PFSK-1 (cell line): ENCODE measurements at regions not wholly inside any gene's neighbourhood (a gene's known extent, or its start where the extent isn't known, plus 50 kb on each side); places are given as distances from the start of the nearest gene placed in this dataset.

ENCODE experiments used
- FOXP2 ChIP-seq: optimal IDR thresholded peaks from 2 replicates; pipeline ENCODE3; 2011; ENCODE audit warnings: borderline replicate concordance, control low read depth, inconsistent platforms; ENCODE audit not compliant: insufficient read depth; ENCODE audit errors: extremely low read length, extremely low read depth
- POLR2AphosphoS5 ChIP-seq: IDR thresholded peaks from 2 replicates; pipeline ENCODE4 v1.6.1; 2012; ENCODE audit warnings: low read depth, mild to moderate bottlenecking, control low read depth, low read length, moderate library complexity
- SIN3A ChIP-seq: IDR thresholded peaks from 2 replicates; pipeline ENCODE4 v1.6.1; 2012; ENCODE audit warnings: mild to moderate bottlenecking, low read length, moderate library complexity, borderline replicate concordance; ENCODE audit not compliant: insufficient read depth
- TAF1 ChIP-seq: IDR thresholded peaks from 2 replicates; pipeline ENCODE4 v1.6.1; 2012; ENCODE audit warnings: low read length, control low read depth, borderline replicate concordance; ENCODE audit not compliant: insufficient read depth
- TF ChIP-seq, protein P1 (sequence below), 2 experiments: IDR thresholded peaks; 2 replicates each; pipeline versions ENCODE4 v1.6.1 to v1.8.0; 2011 to 2012; ENCODE audit warnings: low read depth in 2 of 2, low read length in 2 of 2, control low read depth in 1 of 2, inconsistent platforms in 1 of 2, mild to moderate bottlenecking in 1 of 2, moderate library complexity in 1 of 2; ENCODE audit not compliant: insufficient read depth in 1 of 2

DNA sequence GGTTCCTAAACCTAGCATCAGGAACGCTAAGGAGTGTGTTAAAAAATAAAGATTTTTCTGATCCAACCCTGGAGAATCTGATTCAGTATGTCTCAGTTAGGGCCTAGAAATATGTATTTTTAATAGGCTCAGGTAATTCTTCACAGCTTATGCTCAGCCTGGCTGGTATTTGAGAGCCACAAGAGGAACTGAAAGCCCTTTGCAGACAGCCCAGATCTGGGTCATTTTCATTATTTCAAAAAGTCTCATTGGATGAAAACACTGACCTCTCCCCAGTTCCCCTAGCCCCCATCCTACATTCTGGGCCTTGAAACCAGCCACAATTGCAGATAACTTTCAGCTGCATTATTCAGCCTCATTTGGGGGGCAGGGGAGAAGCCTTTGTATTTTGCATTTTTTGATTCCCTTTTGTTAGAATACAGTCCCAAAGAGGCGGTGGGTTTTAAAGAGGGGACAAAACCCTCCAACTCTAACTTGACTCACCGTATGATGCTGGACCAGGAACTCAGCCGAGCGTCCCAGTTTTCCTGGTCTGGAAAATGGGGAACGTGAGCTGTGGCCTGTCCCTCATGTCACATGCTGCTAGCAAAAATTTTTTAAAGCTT lies 66.0 kb upstream of the LARGE1 start:
- TF ChIP-seq POLR2AphosphoS5 (no peak), SIN3A (no peak), TAF1 (no peak), FOXP2 (no peak)
- TF ChIP-seq, protein P1, sequence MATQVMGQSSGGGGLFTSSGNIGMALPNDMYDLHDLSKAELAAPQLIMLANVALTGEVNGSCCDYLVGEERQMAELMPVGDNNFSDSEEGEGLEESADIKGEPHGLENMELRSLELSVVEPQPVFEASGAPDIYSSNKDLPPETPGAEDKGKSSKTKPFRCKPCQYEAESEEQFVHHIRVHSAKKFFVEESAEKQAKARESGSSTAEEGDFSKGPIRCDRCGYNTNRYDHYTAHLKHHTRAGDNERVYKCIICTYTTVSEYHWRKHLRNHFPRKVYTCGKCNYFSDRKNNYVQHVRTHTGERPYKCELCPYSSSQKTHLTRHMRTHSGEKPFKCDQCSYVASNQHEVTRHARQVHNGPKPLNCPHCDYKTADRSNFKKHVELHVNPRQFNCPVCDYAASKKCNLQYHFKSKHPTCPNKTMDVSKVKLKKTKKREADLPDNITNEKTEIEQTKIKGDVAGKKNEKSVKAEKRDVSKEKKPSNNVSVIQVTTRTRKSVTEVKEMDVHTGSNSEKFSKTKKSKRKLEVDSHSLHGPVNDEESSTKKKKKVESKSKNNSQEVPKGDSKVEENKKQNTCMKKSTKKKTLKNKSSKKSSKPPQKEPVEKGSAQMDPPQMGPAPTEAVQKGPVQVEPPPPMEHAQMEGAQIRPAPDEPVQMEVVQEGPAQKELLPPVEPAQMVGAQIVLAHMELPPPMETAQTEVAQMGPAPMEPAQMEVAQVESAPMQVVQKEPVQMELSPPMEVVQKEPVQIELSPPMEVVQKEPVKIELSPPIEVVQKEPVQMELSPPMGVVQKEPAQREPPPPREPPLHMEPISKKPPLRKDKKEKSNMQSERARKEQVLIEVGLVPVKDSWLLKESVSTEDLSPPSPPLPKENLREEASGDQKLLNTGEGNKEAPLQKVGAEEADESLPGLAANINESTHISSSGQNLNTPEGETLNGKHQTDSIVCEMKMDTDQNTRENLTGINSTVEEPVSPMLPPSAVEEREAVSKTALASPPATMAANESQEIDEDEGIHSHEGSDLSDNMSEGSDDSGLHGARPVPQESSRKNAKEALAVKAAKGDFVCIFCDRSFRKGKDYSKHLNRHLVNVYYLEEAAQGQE (IDR thresholded peaks at IDR 0.05; ENCODE audit: insufficient read depth in 1 of 2, low read depth in 2 of 2, low read length in 2 of 2), result no peak

DNA sequence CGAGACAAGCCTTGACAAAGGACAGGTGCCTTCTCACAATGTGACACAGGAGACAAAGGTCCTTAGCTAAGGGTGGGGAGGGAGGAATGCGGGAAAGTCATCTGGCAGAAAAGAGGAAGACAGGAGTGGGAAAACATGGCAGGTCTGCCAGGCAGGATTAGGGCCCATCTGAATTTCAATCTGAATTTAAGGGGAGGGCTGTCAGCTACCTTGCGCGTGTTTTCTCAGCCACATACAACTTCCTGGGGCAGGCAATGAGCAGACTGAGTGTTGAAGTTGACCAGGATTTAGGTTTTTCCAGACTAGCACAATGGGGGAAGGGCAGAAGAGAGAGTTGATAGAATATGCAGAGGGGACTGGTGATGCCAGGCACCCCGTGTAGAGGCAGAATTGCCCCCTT lies 66.7 kb upstream of the LARGE1 start:
- TF ChIP-seq TAF1, result no peak
- no peak for TF ChIP-seq FOXP2
- TF ChIP-seq SIN3A, result no peak
- TF ChIP-seq, protein P1 (IDR thresholded peaks at IDR 0.05; ENCODE audit: insufficient read depth in 1 of 2, low read depth in 2 of 2, low read length in 2 of 2), result no peak

DNA sequence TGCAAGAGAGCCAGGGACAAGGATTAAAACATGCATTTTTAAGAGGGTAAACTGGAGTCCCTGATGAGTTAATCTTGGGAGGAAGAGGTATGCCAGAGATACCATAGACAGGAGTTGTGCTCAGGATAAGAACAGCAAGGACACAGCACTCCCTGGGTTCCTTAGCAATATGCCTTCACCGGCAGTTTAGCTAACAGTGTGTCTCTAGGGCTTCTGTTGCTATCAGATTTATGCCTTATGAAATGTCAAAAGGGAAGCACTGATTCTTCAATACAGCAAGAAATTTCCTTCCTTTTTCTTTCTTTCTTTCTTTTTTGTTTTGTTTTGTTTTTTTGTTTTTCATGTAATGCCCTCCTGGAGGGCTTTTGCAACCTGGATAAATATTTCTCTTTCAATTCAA lies 71.3 kb upstream of the LARGE1 start:
- TF ChIP-seq TAF1, result no peak

DNA sequence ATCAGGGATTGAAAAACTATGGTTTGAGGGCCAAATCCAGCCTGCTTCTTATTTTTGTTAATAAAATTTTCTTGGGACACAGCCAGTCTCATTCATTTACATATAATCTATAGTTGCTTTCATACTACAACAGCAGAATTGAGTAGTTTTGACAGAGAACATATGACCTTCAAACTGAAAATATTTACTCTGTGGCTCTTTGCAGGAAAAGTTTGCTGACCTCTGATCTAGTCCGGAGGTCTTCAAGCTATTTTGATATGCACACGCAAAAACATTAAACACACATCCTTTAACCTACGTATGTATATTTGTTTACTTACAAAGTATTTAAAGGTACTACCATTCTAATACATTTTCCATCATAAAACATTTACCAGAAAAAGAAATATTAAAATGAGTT lies 76.5 kb upstream of the LARGE1 start:
- TF ChIP-seq, protein P1 (IDR thresholded peaks at IDR 0.05; ENCODE audit: insufficient read depth in 1 of 2, low read depth in 2 of 2, low read length in 2 of 2), result no peak
- TF ChIP-seq SIN3A (no peak), TAF1 (no peak), FOXP2 (no peak), POLR2AphosphoS5 (no peak)

DNA sequence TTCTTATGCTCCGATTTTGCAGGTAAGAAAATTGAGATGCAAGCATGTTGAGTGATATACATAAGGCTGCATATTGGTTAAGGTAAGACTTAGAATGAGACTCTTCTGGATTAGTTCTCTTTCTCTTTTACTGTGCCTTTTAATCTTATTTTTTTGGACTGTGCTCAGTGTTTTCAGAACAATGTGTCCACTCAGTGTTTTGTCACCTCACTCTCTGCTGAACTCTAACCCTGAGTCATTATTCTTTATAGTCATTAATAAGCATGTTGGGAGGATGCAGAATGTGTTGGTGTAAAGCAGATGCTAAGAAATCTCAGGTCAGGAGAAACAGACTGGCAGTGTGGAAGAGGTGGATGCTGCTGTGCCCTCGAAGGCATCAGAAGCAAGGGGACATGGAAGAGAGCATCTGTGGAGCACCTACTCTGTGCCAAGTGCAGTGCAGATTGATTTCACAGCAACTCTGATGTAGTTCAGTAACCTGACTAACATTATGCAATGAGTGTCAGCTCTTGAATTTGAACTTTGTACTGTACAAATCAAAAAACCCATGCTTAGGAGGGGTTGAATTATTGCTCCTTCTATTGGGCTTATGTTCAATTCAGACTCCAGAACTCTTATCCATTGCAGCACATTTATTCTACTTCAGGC lies 80.7 kb upstream of the LARGE1 start:
- no peak for TF ChIP-seq FOXP2
- no peak for TF ChIP-seq TAF1
- TF ChIP-seq POLR2AphosphoS5, result no peak
- no peak for TF ChIP-seq SIN3A
- TF ChIP-seq, protein P1 (IDR thresholded peaks at IDR 0.05; ENCODE audit: insufficient read depth in 1 of 2, low read depth in 2 of 2, low read length in 2 of 2), result no peak
